HG03460 (cell line): ENCODE measurements at regions not wholly inside any gene's neighbourhood (a gene's known extent, or its start where the extent isn't known, plus 50 kb on each side); places are given as distances from the start of the nearest gene placed in this dataset.
"Not testable (repeated sequence)": the region's sequence is repeated elsewhere in the genome, so short reads cannot be mapped to it uniquely, and the experiment has no call there.

Source experiments
- ATAC-seq: cut with Tn5 transposase; IDR thresholded peaks from one replicate; pipeline ENCODE4 v1.9.1; 2021; ENCODE audit not compliant: unreplicated experiment

- ATAC-seq = no peak
Measured at GRCh38 chr6:10138917-10139316, 276.0 kb downstream of the TFAP2A start.

GRCh38 chr6:10136636-10137035 is 278.2 kb downstream of the TFAP2A start:
- no peak for ATAC-seq

- not testable (repeated sequence) for ATAC-seq
Measured at GRCh38 chr6:10134185-10134584, 280.7 kb downstream of the TFAP2A start.

GRCh38 chr6:10128721-10129120 is 286.2 kb downstream of the TFAP2A start:
- ATAC-seq = no peak

DNA sequence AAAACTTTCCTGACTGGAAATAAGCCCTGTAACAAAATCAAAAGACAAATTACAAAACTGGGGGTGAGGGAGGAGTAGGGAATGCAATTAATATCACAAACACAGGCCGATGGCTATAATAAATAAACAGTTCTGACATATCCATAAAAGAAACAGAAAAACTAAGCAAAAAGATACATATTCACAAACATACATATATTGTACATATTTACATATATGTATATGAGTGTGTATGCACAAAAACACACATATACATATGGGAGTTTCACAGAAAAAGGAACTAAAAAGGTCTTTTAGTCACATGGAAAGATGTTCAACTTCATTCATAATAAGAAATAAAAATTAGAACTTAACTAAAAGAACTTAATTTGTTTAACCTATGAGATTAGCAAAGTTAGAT is 292.7 kb downstream of the TFAP2A start:
- ATAC-seq = no peak

GRCh38 chr6:10112871-10113549 is 301.9 kb downstream of the TFAP2A start:
- no peak for ATAC-seq

- no peak for ATAC-seq
Measured at GRCh38 chr6:10111975-10112374, 302.9 kb downstream of the TFAP2A start.

GRCh38 chr6:10101551-10102252 is 313.2 kb downstream of the TFAP2A start:
- no peak for ATAC-seq

DNA sequence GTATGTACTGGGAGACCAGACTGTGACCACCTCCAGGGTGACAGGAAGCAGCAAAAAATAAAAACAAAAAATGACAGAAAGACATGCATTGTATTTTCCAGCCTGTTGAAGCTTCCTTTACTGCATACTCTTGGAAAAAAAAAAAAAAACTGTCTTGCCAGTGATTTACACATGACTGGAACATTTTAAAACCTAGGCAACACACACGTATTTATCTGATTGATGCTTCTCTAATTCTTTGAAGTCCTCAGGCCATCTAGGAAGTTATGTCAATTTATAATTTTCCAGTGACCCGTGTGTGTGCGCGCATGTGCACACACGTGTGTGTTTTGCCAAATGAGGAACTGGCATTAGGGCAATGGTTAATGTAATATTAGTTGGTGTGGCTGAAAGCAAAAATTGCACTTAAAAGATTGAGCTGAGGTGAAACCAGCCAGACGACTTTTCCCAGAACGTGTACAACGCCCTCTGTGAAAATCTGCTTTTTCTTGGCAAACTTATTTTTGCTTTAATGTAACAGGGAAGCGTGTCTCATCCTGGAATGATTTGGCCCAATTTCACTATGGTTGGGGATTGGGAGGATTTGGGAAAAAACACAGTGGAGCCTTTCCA is 315.2 kb downstream of the TFAP2A start:
- ATAC-seq = no peak

DNA sequence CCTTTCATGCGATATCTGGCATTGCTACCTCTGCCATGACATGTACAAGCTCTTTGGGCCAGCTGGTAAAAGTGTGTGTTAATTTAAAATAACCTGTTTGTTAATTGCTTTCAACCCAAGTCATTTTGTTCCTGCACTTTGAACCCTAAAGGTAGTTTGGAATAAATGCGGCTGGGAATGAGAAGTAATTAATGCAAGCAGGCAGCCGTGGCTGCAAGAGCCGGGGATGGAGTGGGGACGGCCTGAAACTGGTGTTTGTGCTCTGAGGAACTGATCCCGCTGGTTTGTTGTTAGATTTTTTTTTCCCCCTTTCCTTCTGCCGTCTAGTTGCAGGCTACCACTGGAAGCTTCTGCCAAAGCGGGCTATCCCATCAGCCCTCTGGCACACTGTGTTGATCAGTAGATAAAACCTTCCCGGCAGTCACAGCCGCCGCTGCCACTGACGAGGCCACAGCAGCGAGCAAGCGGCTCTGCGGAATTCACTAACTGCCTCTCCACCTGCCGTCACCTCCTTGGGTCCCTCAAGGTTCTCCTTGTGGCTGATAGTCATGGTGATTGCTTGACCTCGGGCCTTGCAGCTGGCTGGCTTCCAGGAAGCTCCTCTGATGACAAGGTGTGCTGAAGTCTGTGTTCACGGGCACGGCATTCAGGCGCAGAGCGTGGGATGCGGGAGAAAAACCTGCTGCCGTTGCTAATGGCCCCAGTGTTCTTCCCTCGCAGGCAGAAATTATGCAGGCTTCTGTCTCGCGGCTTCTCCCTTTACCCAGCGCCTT is 315.9 kb downstream of the TFAP2A start:
- ATAC-seq = no peak

DNA sequence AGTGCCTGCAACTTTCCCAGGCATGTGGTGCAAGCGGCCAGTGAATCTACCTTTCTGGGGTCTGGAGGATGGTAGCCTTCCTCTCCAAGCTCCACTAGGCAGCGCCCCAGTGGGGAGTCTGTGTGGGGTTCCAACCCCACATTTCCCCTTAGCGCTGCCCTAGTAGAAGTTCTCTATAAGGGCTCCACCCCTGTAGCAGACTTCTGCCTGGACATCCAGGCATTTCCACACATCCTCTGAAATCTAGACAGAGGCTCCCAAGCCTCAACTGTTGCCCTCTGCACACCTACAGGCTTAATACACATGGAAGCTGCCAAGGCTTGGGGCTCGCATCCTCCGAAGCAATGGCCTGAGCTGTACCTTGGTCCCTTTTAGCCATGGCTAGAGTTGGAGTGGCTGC is 321.6 kb downstream of the TFAP2A start:
- ATAC-seq = no peak

DNA sequence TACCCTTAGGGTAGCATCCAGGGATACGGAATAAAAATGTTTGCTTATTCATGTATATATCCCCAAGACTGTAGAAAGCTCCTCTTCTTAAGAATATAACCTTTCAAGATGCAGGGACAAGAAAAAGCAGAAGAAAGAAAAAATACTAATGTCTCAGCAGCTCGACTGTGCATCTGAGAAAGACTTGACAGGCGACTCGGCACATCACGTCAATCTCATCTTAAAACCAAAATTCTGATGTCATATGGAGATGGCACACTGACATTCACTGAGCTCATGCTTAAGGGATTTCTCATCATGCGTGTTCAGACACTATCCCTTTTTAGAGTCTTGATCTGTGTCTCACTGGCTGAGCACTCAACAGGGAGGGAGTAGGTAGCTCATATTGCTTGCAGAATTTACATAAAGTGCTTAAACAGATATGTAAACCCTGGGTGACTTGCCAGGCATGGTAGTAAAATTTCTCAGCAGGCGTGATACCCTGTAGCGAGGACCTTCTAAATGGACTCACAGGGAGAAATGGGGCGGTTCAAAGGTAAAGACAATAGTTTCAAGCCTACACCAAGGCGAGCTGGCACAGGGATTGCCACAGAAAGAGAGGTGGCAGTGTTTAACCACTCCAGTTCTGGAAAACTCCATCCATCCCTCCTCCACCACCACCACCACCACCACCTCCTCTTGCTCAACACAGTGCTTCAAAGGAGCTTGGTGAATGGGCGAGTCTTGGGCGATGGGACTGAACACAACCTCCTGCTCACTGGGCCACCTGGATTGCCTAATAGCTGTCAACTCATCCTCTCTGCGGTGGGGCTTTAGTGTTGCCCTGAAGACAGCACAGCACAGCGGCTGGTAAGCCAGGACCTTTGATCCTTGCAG is 330.5 kb downstream of the TFAP2A start:
- ATAC-seq = no peak

DNA sequence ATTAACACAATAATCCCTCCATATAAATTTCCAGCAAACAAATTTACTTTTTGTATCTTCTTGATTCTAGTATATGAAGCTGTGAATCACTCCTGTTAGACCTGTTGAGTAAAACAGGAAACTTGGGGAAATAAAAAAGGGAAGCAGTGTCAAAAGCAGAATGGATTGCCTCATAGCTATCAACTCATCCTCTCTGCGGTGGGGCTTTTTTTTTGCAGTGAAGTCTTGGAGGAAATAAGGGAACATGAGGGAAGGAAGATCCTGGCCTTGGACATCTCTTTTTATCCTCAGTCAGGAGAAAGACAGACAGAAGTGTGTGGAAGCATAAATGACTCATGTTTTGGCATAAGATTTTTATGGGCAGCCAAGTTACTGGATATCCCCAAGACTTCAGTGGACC is 332.5 kb downstream of the TFAP2A start:
- ATAC-seq = no peak

- no peak for ATAC-seq
Measured at GRCh38 chr6:10081957-10082356, 332.9 kb downstream of the TFAP2A start.

- no peak for ATAC-seq
Measured at GRCh38 chr6:10081075-10081474, 333.8 kb downstream of the TFAP2A start.

DNA sequence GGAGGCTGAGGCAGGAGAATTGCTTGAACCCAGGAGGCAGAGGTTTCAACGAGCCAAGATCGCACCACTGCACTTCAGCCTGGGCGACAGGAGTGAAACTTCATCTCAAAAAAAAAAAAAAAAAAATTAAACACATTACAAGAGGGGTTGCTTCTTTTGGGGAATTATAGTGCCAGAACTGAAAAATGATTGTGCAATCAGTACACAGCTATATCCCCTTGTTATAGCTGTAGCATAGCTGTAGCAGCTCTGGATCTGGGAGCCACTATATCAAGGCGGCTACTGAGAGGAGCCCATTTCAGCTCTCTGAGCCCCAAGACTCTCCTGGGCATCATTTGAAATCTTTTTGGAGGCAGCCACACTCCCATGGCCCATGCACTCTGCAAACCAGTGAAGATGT is 334.3 kb downstream of the TFAP2A start:
- no peak for ATAC-seq

- ATAC-seq = no peak
Measured at GRCh38 chr6:10078581-10078980, 336.3 kb downstream of the TFAP2A start.

GRCh38 chr6:10074726-10075125 is 340.1 kb downstream of the TFAP2A start:
- not testable (repeated sequence) for ATAC-seq

- no peak for ATAC-seq
Measured at GRCh38 chr6:10073341-10073740, 341.5 kb downstream of the TFAP2A start.

DNA sequence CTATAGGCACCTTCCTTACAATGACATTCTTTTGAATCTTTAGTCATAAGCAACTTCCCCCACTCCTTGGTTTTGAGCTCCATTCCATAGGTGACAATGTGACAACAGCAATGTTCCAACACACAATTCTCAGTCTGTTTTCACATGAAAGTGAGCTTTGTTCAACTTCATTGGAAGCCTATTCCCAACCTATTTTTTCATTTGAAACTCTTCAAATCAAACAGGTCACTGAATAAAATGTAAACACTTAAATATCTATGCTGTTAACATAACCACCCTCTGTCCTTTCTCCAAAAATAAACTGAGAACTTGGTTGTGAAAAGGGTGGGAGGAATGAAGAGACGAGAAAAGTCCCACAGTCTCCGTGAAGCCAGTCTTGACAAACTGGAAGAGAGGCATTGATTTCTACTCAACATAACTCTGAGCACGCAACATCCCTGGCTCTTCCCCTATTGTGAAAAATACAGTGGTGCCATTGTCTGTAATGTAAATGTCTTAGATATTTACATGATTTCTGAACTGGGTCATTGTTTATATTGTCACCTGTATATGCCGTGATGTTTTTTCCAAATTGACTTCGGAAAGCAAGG is 343.1 kb downstream of the TFAP2A start:
- ATAC-seq = no peak
